Right renal cortex interstitium (tissue), 3 donors: ENCODE measurements at regions not wholly inside any gene's neighbourhood (a gene's known extent, or its start where the extent isn't known, plus 50 kb on each side); places are given as distances from the start of the nearest gene placed in this dataset.

Experiments used
- DNase-seq, 3 donors: peaks; one replicate each; pipeline ENCODE4 v3.0.0-alpha.2; 2013; ENCODE audit warnings: low read depth in 3 of 3, low spot score in 2 of 3

DNA sequence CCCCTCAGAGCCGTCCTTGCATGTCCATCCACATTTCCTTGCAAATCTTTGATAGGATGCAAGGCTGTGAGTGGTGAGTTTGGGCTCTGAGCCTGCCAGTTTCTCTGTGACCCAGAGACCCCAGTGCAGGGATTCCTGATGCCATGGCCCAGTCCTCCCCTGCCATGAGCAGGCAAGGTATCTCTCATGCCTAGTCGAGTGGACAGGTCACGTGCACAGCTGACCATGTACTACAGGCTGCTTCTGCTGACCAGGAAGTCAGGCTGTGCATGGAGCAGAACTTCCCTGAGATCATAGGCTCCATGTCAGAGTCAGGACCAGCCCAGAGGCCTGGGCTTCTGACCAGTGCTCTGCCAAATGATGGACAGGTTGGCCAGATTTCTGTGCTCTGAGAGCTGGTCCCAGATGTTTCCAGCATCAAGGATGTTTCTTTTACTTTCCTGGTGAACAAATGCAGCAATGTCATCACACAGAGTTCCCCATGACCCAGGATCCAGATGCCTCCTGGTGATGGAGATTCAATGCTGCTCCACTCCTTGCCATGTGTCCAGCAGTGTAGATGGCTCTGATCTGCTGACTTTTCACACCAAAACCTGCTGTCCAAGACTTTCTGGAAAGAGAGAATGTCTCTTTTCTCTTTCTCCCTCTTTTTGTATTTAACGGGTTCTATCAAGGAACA, 321.6 kb upstream of the HS6ST1 start:
- no peak for DNase-seq

GRCh38 chr2:128640845-128641360, 322.2 kb upstream of the HS6ST1 start:
- no peak for DNase-seq

DNA sequence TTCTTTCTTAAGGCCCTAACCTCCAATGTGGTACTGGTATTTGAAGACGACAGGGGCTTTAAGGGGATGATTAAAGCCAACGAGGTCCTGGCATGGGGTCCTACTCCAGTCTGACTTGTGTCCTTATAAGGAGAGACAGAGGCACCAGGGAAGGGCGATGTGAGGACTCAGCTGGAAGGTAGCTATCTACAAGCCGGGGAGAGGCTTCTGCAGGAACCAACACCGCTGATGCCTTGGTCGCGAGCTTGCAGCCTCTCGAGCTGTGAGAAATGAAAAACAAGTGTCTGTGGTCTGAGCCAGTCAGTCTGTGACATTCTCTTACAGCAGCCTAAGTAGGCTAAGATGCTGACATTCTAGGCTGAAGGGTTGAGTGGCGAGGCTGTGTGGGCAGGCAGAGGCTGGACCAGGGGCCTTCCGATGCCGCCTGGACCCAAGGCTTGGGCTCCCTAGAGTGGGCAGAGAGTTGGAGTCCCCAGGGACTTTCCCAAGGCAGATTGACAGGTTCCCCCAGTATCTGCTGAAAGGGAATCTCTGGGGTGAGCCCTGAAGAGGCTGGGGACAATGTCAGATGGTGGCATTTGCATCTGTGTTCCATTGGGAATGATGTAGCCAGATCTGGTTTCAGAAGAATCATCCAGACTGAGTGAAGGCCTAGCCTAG, 322.9 kb upstream of the HS6ST1 start:
- no peak for DNase-seq

- DNase-seq = no peak
Measured at GRCh38 chr2:128642316-128642715, 323.6 kb upstream of the HS6ST1 start.

GRCh38 chr2:128642821-128643220, 324.2 kb upstream of the HS6ST1 start:
- DNase-seq = no peak

DNA sequence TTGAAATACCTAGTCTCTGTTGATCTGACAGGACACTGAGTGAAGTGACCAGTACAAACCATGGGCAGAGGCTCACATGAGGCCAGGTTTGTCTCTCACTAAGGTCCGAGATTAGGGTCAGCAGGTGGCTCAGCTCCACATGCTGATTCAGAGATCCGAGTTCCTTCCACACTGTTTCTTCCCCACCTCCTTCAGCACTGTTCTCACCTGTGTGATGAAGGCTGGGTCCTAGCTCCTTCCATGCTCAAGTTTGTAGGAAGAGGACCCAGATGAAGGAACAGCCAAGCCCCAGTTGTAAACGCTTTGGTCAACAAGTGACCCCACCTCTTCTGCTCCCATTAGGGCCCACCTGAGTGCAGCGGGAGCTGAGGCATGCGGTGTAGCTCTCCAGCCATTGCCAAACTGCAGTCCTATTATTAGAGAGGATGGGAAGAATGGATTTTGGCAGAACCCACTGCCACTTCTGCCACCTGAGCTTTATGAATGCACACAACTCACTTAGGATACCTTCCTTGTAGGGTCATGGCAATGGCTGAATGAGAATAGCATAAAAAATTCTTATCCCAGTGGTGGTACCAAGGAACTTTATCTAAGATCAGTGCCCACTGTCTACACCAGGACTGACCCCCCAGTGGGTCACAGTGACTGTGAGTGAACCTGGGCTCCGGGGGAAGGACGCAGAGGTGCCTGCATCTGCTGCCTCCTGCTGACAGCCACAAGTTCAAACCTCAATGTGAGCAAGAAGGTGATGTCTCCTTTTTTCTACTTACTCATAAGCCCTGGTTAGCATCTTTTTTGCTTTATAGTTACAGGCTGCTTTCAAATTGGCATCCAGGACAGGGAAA, 324.8 kb upstream of the HS6ST1 start:
- no peak for DNase-seq

GRCh38 chr2:128644156-128644555, 325.5 kb upstream of the HS6ST1 start:
- no peak for DNase-seq

DNA sequence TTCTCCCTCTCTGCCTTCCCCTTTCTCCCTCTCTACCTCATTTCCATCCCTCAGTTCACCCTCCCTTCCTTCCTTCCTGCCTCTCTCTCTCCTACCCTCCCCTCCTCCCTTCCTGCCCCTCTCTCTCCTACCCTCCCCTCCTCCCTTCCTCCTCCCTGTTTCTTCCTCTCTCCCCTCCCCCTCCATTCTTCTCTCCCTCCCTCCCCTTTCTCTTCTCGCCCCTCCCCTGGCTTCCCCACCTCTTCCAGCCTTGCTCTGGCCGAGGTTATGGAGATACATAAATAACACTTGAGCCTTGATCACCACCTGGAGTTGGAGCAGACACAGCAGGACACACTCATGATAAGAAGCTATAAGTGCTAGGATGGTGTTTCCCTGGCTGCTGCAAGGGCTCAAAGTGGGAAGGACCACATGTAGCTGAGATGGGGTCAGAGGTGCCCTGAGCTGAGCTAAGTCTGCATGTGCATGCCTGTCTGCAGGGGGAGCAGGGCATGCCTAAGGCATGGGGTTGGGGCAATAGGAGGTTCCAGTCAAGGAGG, 326.1 kb upstream of the HS6ST1 start:
- DNase-seq = no peak

DNA sequence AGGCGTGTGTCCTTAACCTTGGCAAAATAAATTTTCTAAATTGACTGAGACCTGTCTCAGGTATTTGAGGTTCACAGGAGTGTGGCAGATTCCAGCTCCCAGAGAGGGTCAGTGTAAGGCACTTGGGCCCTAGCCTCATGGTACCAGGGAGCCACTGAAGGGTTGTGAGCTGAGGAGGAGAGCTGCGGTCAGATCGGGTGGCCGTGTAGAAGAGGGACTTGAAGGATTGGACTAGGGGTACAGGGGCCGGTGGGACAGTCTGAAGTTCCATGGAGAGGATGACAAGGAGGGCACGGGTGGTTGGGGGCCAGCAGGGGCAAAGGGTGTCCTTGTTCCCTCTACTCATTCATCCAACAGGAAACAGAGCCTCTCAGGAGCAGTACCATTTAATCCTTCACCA, 327.0 kb upstream of the HS6ST1 start:
- DNase-seq = no peak

DNA sequence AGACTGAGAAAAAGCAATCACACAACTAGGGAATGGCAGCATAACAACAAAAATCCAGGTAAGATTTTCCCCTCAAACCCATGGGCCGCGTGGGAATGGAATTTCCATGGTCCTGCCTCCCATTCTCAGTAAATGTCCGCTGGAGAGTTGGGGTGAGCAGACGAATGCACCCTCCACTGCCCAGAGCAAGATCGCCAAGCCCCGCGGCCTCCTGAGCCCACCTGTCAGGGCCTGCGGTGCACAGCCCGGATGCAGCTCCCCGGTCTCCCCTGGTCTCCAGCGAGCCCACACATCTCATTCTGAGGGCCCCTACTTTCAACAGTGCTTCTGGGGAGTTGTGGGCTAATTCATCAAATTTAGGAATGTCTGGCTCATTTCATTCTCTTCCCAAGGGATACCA, 327.4 kb upstream of the HS6ST1 start:
- no peak for DNase-seq

- DNase-seq = no peak
Measured at GRCh38 chr2:128646691-128647090, 328.0 kb upstream of the HS6ST1 start.

- DNase-seq = no peak
Measured at GRCh38 chr2:128651000-128651399, 332.3 kb upstream of the HS6ST1 start.

- DNase-seq = no peak
Measured at GRCh38 chr2:128654408-128654807, 335.7 kb upstream of the HS6ST1 start.

GRCh38 chr2:128660836-128661235, 342.2 kb upstream of the HS6ST1 start:
- no peak for DNase-seq

- DNase-seq = no peak
Measured at GRCh38 chr2:128661311-128661710, 342.6 kb upstream of the HS6ST1 start.

DNA sequence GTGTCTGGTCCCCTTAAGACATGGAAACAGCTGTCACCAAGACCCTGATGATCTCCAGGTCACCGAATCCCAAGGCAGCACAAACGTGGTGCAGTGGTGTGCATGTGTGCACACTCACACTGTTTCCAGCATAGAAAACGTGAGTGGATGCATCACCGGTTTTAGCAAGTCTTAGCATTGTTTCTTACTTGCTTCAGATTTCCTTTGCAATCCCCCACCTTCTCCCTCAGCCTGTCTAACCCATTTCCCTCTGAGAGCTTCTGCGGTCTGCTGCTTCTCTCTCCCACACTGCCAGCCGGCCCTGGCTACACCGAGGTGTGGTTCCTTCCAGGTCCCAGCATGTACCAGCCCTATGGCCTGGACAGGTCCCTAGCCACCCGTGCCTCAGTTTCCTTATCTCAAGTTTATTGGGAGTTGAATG, 343.4 kb upstream of the HS6ST1 start:
- DNase-seq = no peak

DNA sequence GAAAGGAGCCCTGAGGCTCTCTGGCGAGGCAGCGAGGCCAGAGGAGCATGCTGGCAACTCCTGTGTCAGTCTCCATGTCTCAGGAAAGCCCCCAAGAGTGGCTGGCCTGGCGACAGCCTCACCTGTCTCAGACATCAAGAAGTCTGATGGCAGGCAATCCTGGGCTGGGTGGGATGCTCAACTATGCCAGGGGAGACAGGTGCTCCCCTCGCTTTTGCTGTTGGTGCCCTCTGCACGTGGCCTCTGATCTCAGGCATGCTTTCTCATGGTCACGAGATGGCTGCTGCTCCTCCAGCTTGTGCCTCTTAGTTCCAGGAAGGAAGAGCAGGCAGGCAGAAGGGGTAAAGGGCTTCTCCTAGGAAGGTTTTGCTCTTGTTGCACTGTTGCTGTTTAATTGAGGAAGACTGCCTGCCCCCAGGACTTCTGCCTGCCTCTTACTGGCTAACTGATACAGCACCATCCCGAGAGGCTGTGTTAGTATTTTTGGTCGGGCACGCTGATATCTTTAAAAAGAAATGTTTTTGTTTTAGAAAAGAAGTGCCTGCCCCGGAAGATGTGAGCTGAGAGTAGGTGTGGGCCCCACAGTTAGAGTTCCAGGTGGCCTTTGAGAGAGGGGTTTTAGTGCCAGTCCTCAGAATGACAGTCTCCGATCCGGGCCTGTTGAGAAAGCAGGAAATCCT, 344.8 kb upstream of the HS6ST1 start:
- DNase-seq = no peak

DNA sequence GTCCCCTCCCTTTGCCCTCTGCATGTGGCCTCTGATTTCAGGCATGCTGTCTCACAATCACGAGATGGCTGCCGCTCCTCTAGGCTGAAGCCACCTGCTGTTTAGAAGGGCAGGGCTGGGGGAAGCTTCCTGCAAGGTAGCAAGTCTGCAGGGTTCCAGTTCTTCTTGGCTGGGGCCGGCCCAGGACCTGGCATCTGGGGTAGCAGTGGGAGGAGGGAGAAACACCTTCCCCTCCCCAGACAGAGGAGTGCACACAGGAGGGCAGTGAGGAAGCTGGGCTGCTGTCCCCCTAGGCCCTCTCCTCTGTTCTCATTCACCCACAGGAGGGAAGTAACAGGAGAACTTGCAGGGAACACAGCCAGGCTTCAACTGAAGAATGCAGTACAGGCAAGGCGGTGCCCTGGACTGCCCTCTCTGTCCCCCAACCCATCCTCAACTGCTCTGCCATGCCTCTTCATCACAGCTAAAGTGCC, 345.9 kb upstream of the HS6ST1 start:
- no peak for DNase-seq

DNA sequence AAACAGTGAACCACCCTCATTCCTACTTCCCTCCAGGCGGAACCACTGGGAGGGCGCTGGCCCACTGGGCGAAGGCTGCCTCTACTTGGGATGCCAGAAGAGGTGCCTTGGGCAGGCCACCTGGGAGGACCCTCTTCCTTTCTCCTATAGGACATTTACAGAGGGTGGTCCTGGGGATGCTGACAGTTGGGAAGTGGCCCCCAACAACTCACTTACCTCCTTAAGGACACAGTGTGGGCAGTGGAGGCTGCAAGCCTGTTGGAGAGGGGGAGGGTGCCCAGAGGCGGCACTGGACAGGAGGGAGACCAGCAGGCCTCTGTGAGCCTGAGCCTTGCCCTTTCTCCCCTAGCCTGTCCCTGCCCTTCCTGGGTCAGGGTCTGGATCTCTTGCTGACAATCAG, 346.4 kb upstream of the HS6ST1 start:
- no peak for DNase-seq

- no peak for DNase-seq
Measured at GRCh38 chr2:128666596-128666995, 347.9 kb upstream of the HS6ST1 start.

DNA sequence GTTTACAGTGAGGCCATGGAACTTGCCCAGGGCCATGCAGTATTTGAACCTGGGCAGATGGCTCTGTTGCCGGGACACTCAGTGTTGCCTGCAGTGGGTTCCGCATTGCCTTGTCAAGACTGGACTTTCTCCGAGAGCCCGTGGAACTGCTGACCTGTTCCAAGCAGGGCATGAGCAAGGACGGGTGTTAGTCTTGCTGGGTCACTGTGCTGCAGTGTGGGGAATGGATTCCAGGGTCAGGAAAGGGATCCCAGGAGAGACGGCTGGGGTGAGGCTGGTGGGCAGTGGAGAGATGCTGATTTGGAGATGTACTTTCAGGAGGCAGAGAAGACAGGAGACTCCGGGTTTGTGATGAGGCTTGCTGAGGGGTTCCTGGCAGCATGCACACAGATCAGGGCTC, 348.7 kb upstream of the HS6ST1 start:
- DNase-seq = no peak
